ENCODE measurements at regions not wholly inside any gene's neighbourhood (a gene's known extent, or its start where the extent isn't known, plus 50 kb on each side); places are given as distances from the start of the nearest gene placed in this dataset.
"Not testable (repeated sequence)": the region's sequence is repeated elsewhere in the genome, so short reads cannot be mapped to it uniquely, and the experiment has no call there.

- H3K4me1 ChIP-seq: no peaks in the 10 kb centered on the region
- no peak for DNase-seq
- H3K4me3 ChIP-seq (ENCODE audit: low read depth, low read length): no peak overlapping the region
- no peaks in the 10 kb centered on the region for H3K9me3 ChIP-seq
- no peak for TF ChIP-seq CTCF (IDR thresholded peaks at IDR 0.05; ENCODE audit: low read depth, low read length)
- H3K27me3 ChIP-seq: no peaks in the 10 kb centered on the region
- no peaks in the 10 kb centered on the region for H3K36me3 ChIP-seq
Measured at GRCh38 chr14:53838374-53838773, 118.3 kb downstream of the BMP4 start.

- DNase-seq; H3K4me3 ChIP-seq (ENCODE audit: low read depth, low read length); H3K27me3 ChIP-seq; H3K9me3 ChIP-seq; H3K4me1 ChIP-seq; H3K36me3 ChIP-seq: not testable (repeated sequence)
Measured at GRCh38 chr14:53837656-53838055, 119.0 kb downstream of the BMP4 start.

- no peaks in the 10 kb centered on the region for H3K27me3 ChIP-seq
- H3K4me1 ChIP-seq: no peaks in the 10 kb centered on the region
- no peaks in the 10 kb centered on the region for H3K9me3 ChIP-seq
- H3K36me3 ChIP-seq: no peaks in the 10 kb centered on the region
- no peak for TF ChIP-seq CTCF (IDR thresholded peaks at IDR 0.05; ENCODE audit: low read depth, low read length)
- DNase-seq: no peak
- no peak overlapping the region for H3K4me3 ChIP-seq (ENCODE audit: low read depth, low read length)
Measured at GRCh38 chr14:53836551-53836950, 120.1 kb downstream of the BMP4 start.

GRCh38 chr14:53828820-53829219 is 127.8 kb downstream of the BMP4 start:
- DNase-seq: no peak
- Histone ChIP-seq H3K36me3 (no peaks in the 10 kb centered on the region), H3K4me3 (ENCODE audit: low read depth, low read length) (no peak overlapping the region), H3K27me3 (no peaks in the 10 kb centered on the region; the same call in 1 of the 2 replicates), H3K4me1 (no peaks in the 10 kb centered on the region), H3K9me3 (no peaks in the 10 kb centered on the region)
- no peak for TF ChIP-seq CTCF (IDR thresholded peaks at IDR 0.05; ENCODE audit: low read depth, low read length)

- no peak for TF ChIP-seq CTCF (IDR thresholded peaks at IDR 0.05; ENCODE audit: low read depth, low read length)
- Histone ChIP-seq H3K4me1 (no peaks in the 10 kb centered on the region), H3K27me3 (no peaks in the 10 kb centered on the region), H3K4me3 (ENCODE audit: low read depth, low read length) (no peak overlapping the region), H3K9me3 (no peaks in the 10 kb centered on the region), H3K36me3 (no peaks in the 10 kb centered on the region)
- no peak for DNase-seq
Measured at GRCh38 chr14:53824061-53824460, 132.6 kb downstream of the BMP4 start.

GRCh38 chr14:53814392-53814791 is 142.2 kb downstream of the BMP4 start:
- Histone ChIP-seq H3K36me3 (no peaks in the 10 kb centered on the region), H3K4me1 (no peaks in the 10 kb centered on the region), H3K27me3 (no peaks in the 10 kb centered on the region), H3K9me3 (no peaks in the 10 kb centered on the region), H3K4me3 (ENCODE audit: low read depth, low read length) (no peak overlapping the region)
- no peak for DNase-seq
- no peak for TF ChIP-seq CTCF (IDR thresholded peaks at IDR 0.05; ENCODE audit: low read depth, low read length)

GRCh38 chr14:53810221-53810620 is 146.4 kb downstream of the BMP4 start:
- H3K27me3 ChIP-seq: no peaks in the 10 kb centered on the region
- no peaks in the 10 kb centered on the region for H3K36me3 ChIP-seq
- no peak for TF ChIP-seq CTCF (IDR thresholded peaks at IDR 0.05; ENCODE audit: low read depth, low read length)
- H3K4me3 ChIP-seq (ENCODE audit: low read depth, low read length): no peak overlapping the region
- H3K4me1 ChIP-seq: no peaks in the 10 kb centered on the region
- DNase-seq: no peak
- H3K9me3 ChIP-seq: no peaks in the 10 kb centered on the region

Measured in BE2C (cell line).